Endothelial cell of umbilical vein (primary cell): ENCODE measurements at regions not wholly inside any gene's neighbourhood (a gene's known extent, or its start where the extent isn't known, plus 50 kb on each side); places are given as distances from the start of the nearest gene placed in this dataset.

Experiments used
- BruUV-seq: library from RNA; stranded (reverse); fragments of 400-500 nt; replicated peaks from 2 replicates; lab custom pipeline; 2021; lab: Mats Ljungman, UMichigan
- CTCF ChIA-PET: fragments of 300-600, 350-600 bp; sonication (Branson Sonifier 250); formaldehyde crosslinking; loops from one replicate; lab custom pipeline; 2021; ENCODE audit warnings: antibody characterized with exemption, inconsistent platforms; lab: Charles Lee
- POLR2A ChIA-PET: fragments of 300-600, 350-600 bp; sonication (Branson Sonifier 250); formaldehyde crosslinking; loops from one replicate; lab custom pipeline; 2021; ENCODE audit warnings: antibody characterized with exemption, inconsistent platforms; lab: Charles Lee
- DNase-seq: peaks from one replicate; pipeline ENCODE4 v3.0.0-alpha.2; 2011; ENCODE audit warnings: low read depth, low spot score
- FAIRE-seq: peaks from 2 replicates; lab custom pipeline; 2011; peaks lifted over from hg19 to GRCh38; lab: Jason Lieb, UNC
- H2AFZ ChIP-seq: 2 replicates; pipeline ENCODE4 v1.6.0; 2012; ENCODE audit warnings: low read depth, low read length, control low read depth, inconsistent platforms
- H3K27ac ChIP-seq: 2 replicates; pipeline ENCODE4 v1.5.1; 2011; ENCODE audit warnings: low read depth, mild to moderate bottlenecking, control low read depth, low read length, moderate library complexity; ENCODE audit not compliant: insufficient read depth
- H3K27me3 ChIP-seq, 2 experiments: 2 replicates each; pipeline versions ENCODE4 v1.6.0 to v1.6.1; 2011; ENCODE audit warnings: low read length in 2 of 2, mixed read lengths in 1 of 2; ENCODE audit not compliant: control insufficient read depth in 2 of 2, insufficient read depth in 2 of 2
- H3K36me3 ChIP-seq, 2 experiments: 2 replicates in 1 of 2; 3 replicates in 1 of 2; pipeline ENCODE4 v1.5.1; 2011; ENCODE audit warnings: low read length in 2 of 2, mild to moderate bottlenecking in 1 of 2, moderate library complexity in 1 of 2; ENCODE audit not compliant: control insufficient read depth in 2 of 2, insufficient read depth in 2 of 2; ENCODE audit errors: extremely low read depth in 1 of 2
- H3K4me1 ChIP-seq: 3 replicates; pipeline ENCODE4 v1.5.1; 2011; ENCODE audit warnings: mild to moderate bottlenecking, low read length; ENCODE audit not compliant: control insufficient read depth, insufficient read depth; ENCODE audit errors: extremely low read depth
- H3K4me2 ChIP-seq: 2 replicates; pipeline ENCODE4 v1.6.1; 2011; ENCODE audit warnings: low read length, control low read depth, mixed read lengths; ENCODE audit not compliant: insufficient read depth
- H3K4me3 ChIP-seq, 3 experiments: fragments of 200-600 bp in 1 of 3; sonication (generic), shearing (Covaris generic) in 1 of 3; replicated peaks in 1 of 3; 2 replicates each; pipeline ENCODE4 v1.5.1; 2011 to 2016; ENCODE audit warnings: control low read depth in 3 of 3, low read length in 3 of 3, mild to moderate bottlenecking in 2 of 3, inconsistent platforms in 1 of 3, low read depth in 1 of 3, moderate library complexity in 1 of 3; ENCODE audit not compliant: insufficient read depth in 1 of 3
- H3K79me2 ChIP-seq: 2 replicates; pipeline ENCODE4 v1.6.0; 2012; ENCODE audit warnings: low read length, inconsistent platforms; ENCODE audit not compliant: control insufficient read depth, insufficient read depth
- H3K9ac ChIP-seq: replicated peaks from 2 replicates; pipeline ENCODE3; 2011; ENCODE audit warnings: low read length, control low read depth; ENCODE audit not compliant: insufficient read depth; ENCODE audit errors: extremely low read depth
- H3K9me1 ChIP-seq: replicated peaks from 3 replicates; pipeline ENCODE4 v1.6.0; 2011; ENCODE audit warnings: mild to moderate bottlenecking, low read length; ENCODE audit not compliant: control insufficient read depth, insufficient read depth; ENCODE audit errors: extremely low read depth
- H3K9me3 ChIP-seq: replicated peaks from 2 replicates; pipeline ENCODE4 v1.5.1; 2012; ENCODE audit warnings: low read length, inconsistent platforms; ENCODE audit not compliant: control insufficient read depth, insufficient read depth
- H4K20me1 ChIP-seq: replicated peaks from 2 replicates; pipeline ENCODE3; 2011; ENCODE audit warnings: mild to moderate bottlenecking, low read length; ENCODE audit not compliant: control insufficient read depth, insufficient read depth; ENCODE audit errors: extremely low read depth
- EZH2 ChIP-seq: IDR thresholded peaks from 2 replicates; pipeline ENCODE4 v1.6.1; 2012; ENCODE audit warnings: borderline replicate concordance, low read depth, mild to moderate bottlenecking, moderate library complexity, low read length, inconsistent platforms; ENCODE audit not compliant: severe bottlenecking
- FOS ChIP-seq: IDR thresholded peaks from 2 replicates; pipeline ENCODE4 v1.6.1; 2011; ENCODE audit warnings: mild to moderate bottlenecking, low read length, moderate library complexity, borderline replicate concordance; ENCODE audit not compliant: insufficient read depth
- GATA2 ChIP-seq: IDR thresholded peaks from 2 replicates; pipeline ENCODE4 v1.7.0; 2011; ENCODE audit warnings: low read depth, mild to moderate bottlenecking, moderate library complexity, mixed read lengths, low read length; ENCODE audit not compliant: insufficient read length, insufficient read depth
- JUN ChIP-seq: IDR thresholded peaks from 2 replicates; pipeline ENCODE4 v1.6.1; 2011; ENCODE audit warnings: borderline replicate concordance, low read depth; ENCODE audit not compliant: insufficient read length, insufficient read depth
- MYC ChIP-seq: IDR thresholded peaks from one replicate; pipeline ENCODE4 v1.6.1; 2011; ENCODE audit warnings: mild to moderate bottlenecking, low read depth, low read length
- POLR2A ChIP-seq: IDR thresholded peaks from 2 replicates; pipeline ENCODE4 v1.6.1; 2012; ENCODE audit warnings: low read depth, mild to moderate bottlenecking, control low read depth, low read length
- POLR2AphosphoS5 ChIP-seq: IDR thresholded peaks from 2 replicates; pipeline ENCODE4 v1.6.1; 2012; ENCODE audit warnings: low read depth, mild to moderate bottlenecking, control low read depth, low read length, moderate library complexity; ENCODE audit not compliant: insufficient read depth
- dilution Hi-C: fragments of 300-500 bp; cut with MboI; formaldehyde crosslinking; loops from one replicate; pipeline ENCODE4 v1.15.0; 2019; ENCODE audit warnings: low sequenced_read_pairs; ENCODE audit not compliant: extremely low pct_ligation_motif_present
- intact Hi-C: fragments of 100-400 bp; cut with micrococcal nuclease; formaldehyde crosslinking; loops from one replicate; pipeline ENCODE4 v1.10.0; 2022
- TF ChIP-seq, protein P1 (sequence below): IDR thresholded peaks from 2 replicates; pipeline ENCODE4 v1.6.1; 2011; ENCODE audit not compliant: insufficient read depth, insufficient read length
- TF ChIP-seq, protein P2 (sequence below), 2 donors: IDR thresholded peaks; 1 replicate in 1 of 2; 2 replicates in 1 of 2; pipeline ENCODE4 v1.5.1; 2011; ENCODE audit warnings: low read length in 2 of 2, mild to moderate bottlenecking in 2 of 2, moderate library complexity in 2 of 2, control low read depth in 1 of 2, inconsistent platforms in 1 of 2, low read depth in 1 of 2; ENCODE audit not compliant: insufficient read depth in 1 of 2; ENCODE audit errors: extremely low read depth in 1 of 2

DNA sequence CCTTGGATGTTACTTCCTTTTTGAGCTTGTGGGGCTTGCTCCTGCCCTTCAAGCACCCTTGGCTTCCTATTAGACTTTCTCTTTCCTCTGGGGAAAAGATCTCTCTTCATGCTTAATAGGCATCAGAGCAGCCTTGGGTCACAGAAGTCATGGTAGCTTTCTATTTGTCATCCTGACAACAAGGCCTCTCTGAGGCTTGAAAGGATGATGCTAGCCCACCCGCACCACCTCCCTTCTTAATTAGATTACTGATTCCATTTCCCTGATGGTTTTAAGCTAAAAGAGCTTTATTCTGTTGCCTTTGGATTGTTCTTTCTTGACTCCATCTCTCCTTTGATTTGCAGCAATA is 435.5 kb upstream of the TPM1 start:
- Histone ChIP-seq H4K20me1 (no peaks in the 10 kb centered on the region), H3K9me1 (no peaks in the 10 kb centered on the region), H3K4me2 (no peak overlapping the region), H3K9ac (no peak overlapping the region), H2AFZ (no peak overlapping the region), H3K27ac (no peak overlapping the region), H3K79me2 (no peaks in the 10 kb centered on the region), H3K36me3 (no peaks in the 10 kb centered on the region), H3K9me3 (no peaks in the 10 kb centered on the region), H3K27me3 (no peaks in the 10 kb centered on the region), H3K4me1 (no peaks in the 10 kb centered on the region), H3K4me3 (no peak overlapping the region)
- ChIA-PET POLR2A (no interaction called here), CTCF (no interaction called here)
- DNase-seq (no peak), FAIRE-seq (no peak)
- BruUV-seq, result no TSS peak
- dilution Hi-C loops (no loop called here), intact Hi-C loops (no loop called here)
- TF ChIP-seq MYC, result no peak
- TF ChIP-seq FOS, result no peak
- no peak for TF ChIP-seq EZH2
- TF ChIP-seq, protein P1, sequence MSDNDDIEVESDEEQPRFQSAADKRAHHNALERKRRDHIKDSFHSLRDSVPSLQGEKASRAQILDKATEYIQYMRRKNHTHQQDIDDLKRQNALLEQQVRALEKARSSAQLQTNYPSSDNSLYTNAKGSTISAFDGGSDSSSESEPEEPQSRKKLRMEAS, result no peak
- no peak for TF ChIP-seq POLR2A
- TF ChIP-seq GATA2, result no peak
- no peak for TF ChIP-seq JUN
- TF ChIP-seq, protein P2, sequence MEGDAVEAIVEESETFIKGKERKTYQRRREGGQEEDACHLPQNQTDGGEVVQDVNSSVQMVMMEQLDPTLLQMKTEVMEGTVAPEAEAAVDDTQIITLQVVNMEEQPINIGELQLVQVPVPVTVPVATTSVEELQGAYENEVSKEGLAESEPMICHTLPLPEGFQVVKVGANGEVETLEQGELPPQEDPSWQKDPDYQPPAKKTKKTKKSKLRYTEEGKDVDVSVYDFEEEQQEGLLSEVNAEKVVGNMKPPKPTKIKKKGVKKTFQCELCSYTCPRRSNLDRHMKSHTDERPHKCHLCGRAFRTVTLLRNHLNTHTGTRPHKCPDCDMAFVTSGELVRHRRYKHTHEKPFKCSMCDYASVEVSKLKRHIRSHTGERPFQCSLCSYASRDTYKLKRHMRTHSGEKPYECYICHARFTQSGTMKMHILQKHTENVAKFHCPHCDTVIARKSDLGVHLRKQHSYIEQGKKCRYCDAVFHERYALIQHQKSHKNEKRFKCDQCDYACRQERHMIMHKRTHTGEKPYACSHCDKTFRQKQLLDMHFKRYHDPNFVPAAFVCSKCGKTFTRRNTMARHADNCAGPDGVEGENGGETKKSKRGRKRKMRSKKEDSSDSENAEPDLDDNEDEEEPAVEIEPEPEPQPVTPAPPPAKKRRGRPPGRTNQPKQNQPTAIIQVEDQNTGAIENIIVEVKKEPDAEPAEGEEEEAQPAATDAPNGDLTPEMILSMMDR (IDR thresholded peaks at IDR 0.05; ENCODE audit: extremely low read depth in 1 of 2, insufficient read depth in 1 of 2, low read depth in 1 of 2, low read length in 2 of 2), result no peak
- TF ChIP-seq POLR2AphosphoS5, result no peak
